Suprapubic skin (tissue), 4 donors: ENCODE measurements at regions not wholly inside any gene's neighbourhood (a gene's known extent, or its start where the extent isn't known, plus 50 kb on each side); places are given as distances from the start of the nearest gene placed in this dataset.

Experiments
- POLR2A ChIP-seq, 2 donors: fragments of 450-650 bp; IDR thresholded peaks; one replicate each; pipeline ENCODE4 v1.6.1; 2017; ENCODE audit warnings: antibody characterized with exemption in 2 of 2, mild to moderate bottlenecking in 2 of 2, moderate library complexity in 2 of 2
- POLR2AphosphoS5 ChIP-seq, 3 donors: sonication (generic); formaldehyde crosslinking; IDR thresholded peaks; one replicate each; pipeline ENCODE4 v1.6.1; 2017; ENCODE audit warnings: antibody characterized with exemption in 3 of 3

DNA sequence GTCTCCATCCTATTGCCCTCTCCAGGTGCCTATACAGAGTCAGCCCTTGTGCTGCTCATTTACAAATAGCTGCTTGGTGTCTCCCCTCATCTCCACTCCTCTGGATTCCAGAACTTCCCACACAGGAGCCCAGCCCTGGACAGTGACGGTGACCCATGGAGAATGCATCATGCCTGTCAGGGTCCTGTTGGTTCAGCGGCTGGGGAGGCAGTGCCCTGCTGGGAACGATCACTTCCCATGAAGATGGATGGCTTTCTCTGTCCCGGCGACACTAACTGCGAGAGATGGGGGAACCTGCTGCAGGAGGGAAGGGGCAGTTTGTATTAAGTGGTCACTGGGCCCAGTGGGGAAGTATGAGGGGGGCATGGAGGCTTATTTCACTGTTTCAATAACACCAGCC, 395.0 kb upstream of the TBX3 start:
- TF ChIP-seq POLR2AphosphoS5 (IDR thresholded peaks at IDR 0.05) (no peak), POLR2A (IDR thresholded peaks at IDR 0.05) (no peak)
